Fibroblast of the aortic adventitia (primary cell): ENCODE measurements at regions not wholly inside any gene's neighbourhood (a gene's known extent, or its start where the extent isn't known, plus 50 kb on each side); places are given as distances from the start of the nearest gene placed in this dataset.

Experiments used
- DNase-seq: peaks from one replicate; pipeline ENCODE4 v3.0.0-alpha.2; 2010; ENCODE audit warnings: low read depth
- H3K4me3 ChIP-seq: 2 replicates; pipeline ENCODE4 v1.5.1; 2011; ENCODE audit warnings: low read depth, mild to moderate bottlenecking, control low read depth, low read length, moderate library complexity
- TF ChIP-seq, protein P1 (sequence below): IDR thresholded peaks from 2 replicates; pipeline ENCODE4 v1.5.1; 2011; ENCODE audit warnings: mild to moderate bottlenecking, low read length, control low read depth, inconsistent platforms; ENCODE audit not compliant: insufficient read depth

DNA sequence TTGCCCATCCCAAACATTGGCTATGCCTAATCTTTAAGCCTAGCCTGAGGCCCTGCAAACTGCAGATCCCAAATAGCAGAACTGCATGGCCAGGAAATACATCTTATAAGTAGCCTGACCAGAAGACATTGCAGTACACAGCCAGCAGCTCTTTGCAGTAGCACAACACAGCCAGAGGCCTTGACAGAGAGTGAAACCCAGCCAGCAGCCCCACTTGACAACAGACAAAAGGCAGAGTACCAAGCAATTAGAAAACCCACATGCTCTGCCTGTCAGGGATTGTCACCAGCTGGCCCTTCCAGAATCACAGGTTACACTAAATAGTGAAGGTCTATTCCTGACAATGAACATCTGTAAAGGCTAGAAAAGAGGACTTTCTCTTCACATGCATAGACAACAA, 242.8 kb upstream of the TMEM72 start:
- no peak for DNase-seq
- no peak overlapping the region for H3K4me3 ChIP-seq
- TF ChIP-seq, protein P1, sequence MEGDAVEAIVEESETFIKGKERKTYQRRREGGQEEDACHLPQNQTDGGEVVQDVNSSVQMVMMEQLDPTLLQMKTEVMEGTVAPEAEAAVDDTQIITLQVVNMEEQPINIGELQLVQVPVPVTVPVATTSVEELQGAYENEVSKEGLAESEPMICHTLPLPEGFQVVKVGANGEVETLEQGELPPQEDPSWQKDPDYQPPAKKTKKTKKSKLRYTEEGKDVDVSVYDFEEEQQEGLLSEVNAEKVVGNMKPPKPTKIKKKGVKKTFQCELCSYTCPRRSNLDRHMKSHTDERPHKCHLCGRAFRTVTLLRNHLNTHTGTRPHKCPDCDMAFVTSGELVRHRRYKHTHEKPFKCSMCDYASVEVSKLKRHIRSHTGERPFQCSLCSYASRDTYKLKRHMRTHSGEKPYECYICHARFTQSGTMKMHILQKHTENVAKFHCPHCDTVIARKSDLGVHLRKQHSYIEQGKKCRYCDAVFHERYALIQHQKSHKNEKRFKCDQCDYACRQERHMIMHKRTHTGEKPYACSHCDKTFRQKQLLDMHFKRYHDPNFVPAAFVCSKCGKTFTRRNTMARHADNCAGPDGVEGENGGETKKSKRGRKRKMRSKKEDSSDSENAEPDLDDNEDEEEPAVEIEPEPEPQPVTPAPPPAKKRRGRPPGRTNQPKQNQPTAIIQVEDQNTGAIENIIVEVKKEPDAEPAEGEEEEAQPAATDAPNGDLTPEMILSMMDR, result no peak

DNA sequence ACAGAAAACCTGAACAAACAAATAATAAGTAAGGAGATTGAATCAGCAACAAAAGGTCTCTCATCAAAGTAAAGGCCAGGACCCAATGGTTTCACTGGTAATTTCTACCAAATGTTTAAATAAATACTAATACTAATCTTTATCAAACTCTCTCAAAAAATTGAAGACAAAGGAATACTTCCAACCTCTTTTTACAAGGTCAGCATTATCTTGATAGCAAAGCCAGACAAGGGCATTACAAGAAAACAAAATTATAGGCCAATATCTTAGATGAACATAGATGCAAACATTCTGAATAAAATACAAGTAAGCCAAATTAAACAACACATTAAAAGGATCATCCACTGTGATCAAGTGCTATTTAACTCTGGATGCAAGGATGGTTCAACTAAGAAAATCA, 239.8 kb upstream of the TMEM72 start:
- DNase-seq, result no peak
- no peak overlapping the region for H3K4me3 ChIP-seq
- TF ChIP-seq, protein P1, result no peak

DNA sequence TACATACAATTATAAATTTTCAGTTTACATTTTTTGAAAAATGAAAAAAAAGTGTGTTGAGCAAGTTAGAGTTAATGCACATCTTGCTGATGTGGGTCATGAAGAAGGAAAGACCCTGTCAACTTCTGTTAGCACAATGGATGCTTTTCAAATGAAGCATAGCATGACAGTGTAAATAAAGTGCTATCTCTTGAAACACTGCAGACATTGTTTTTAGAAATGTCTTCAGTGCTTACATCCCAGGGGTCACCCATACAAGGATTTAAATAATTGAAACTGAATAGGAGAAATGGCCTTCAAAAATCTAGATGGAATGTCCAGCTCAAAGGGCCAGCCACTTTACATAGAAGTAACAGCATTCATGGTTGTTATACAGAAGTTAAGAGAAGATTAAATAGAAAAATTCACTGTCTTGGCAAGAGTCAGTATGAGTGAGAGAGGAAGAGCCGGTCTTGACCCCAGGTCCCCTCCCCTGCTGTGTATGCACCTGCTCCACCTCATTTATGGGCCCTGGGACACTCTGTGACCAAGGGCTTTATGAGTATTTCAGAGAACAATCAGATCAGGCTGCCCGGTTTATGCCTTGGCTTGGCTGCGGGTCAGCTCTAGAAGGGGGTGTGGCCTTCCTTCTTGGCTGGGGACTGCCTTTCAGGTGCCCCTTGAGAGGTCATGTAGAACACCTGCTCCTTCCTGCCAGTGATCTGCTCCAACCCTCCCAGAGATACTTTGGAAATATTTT, 237.7 kb upstream of the TMEM72 start:
- TF ChIP-seq, protein P1, result no peak
- no peak overlapping the region for H3K4me3 ChIP-seq
- no peak for DNase-seq

GRCh38 chr10:44674536-44675386, 236.4 kb upstream of the TMEM72 start:
- TF ChIP-seq, protein P1, result no peak
- peak; percentile 65 for DNase-seq
- H3K4me3 ChIP-seq, result no peak overlapping the region

DNA sequence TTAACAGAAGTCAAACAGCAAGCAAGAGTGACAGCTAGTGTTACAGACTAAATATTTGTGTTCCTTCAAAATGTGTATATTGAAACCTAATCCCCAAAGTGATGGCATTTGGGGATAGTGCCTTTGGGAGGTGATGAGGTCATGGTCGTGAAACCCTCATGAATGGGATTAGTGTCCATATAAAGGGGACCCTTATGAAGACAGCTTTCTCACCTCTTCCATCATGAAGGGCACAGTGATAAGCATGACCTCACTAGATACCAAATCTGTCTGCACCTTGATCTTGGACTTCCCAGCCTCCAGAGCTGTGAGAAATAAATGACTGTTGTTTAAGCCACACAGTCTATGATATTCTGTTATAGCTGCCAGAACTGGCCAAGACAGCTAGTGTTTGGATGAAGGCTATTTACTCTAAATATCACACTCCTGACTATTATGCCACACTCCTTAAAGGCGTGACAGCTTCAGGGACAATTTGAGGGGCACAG, 235.7 kb upstream of the TMEM72 start:
- TF ChIP-seq, protein P1, result no peak
- no peak overlapping the region for H3K4me3 ChIP-seq

DNA sequence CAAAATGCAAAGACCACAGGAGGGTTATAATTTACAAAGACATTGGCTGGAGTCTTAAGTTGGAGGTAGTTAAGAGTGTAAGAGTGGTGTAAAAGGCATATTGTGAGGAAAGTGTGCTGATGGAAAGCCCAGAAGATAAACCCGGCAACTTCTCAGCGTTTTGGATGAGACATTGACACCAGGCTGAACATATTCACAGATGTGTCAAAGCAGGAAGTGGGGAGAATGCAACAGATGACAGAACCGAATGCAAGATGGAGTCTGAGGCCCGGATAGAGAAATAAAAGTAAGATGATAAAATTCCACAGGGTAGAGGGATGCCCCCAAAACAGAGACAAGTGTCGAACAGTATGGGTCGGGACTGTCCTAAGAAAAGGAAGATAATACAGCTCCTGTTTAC, 230.4 kb upstream of the TMEM72 start:
- TF ChIP-seq, protein P1, result no peak
- DNase-seq, result no peak
- no peak overlapping the region for H3K4me3 ChIP-seq

More for the DNA sequence above, 235.7 kb upstream of the TMEM72 start:
- no peak for DNase-seq
